NCI-H1048 (cell line): ENCODE measurements at regions not wholly inside any gene's neighbourhood (a gene's known extent, or its start where the extent isn't known, plus 50 kb on each side); places are given as distances from the start of the nearest gene placed in this dataset.
A peak's percentile ranks its signal among the peaks of the same experiment; 100 is the strongest.

Source experiments
- DNase-seq: peaks from one replicate; lab custom pipeline; 2025; lab: John Stamatoyannopoulos, UW

DNA sequence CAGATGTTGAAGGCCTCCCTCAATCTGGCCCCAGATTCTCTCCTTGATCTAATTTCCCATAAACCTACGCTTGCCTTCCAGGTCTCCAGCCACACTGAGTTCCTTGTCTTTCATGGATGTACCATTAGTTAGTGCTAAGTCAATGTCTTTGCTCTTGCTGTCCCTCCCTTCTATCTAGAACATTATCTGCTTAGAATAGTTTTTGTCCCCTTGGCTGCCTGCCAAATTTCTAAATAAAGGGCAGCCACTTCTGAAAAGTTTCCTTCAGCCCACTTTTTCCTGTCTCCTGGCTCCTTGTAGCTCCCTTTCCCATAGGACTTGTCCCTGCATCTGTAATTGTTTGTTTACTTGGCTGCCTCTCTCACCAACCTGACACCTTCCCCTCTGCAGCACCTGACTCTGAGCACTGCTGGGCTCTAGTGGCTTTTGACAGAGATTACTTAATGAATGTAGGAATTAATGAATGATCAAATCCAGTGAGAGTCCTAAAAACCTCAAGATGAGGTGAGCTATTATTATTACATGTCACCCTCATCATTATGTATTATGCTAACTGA lies 58.3 kb downstream of the CXCL12 start:
- no peak for DNase-seq

DNA sequence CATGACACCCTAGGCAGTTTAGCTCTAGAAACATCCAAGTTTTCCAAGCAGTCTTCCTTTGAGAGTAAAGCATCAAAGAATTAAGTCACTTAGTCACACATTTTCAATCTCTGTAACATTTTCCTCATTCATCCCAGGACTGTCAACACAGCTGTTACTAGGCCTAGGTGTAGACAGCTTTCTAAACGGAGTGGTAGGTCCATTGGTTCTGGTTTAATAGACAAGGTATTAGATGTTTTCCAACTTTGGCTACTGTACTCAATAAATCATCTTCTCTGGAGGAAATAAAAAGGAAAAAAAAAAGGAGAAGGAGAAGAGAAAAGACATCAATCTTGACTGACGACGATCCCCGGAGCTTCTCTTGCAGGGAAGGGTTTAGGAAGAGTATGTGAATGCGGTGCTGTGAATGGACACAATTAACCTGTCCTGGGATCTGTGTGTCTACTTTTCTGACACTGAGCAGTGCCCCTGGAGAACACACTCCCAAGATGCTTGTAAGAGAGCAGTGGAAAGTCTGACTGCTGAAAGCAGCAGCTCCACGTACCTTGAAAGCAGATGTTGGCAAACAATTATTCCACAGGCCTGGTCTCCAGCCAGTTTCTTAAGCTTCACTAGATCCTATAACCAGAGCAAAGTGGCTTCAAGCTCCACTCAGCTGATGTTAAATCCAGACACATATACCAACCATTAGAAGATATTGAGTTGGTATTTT lies 59.1 kb downstream of the CXCL12 start:
- DNase-seq, result no peak

DNA sequence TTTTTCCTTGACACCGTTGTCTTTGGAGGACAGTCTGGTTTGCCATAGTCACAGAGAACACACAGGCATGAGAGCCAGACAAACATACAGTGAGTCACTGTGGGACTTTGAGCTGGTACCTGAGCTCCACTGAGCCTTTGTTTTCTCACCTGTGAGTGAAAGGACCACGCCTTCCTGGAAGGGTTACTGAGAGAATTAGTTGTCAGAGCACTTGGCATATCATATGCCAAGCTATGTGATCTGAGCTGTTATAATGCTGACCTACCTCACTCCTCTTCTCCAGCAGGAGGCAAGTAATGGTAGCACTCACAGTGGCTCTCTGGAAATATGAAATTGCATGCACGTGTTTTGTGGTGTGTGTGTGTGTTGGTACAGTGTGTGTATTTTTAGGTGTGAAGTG lies 59.7 kb downstream of the CXCL12 start:
- DNase-seq, result no peak

DNA sequence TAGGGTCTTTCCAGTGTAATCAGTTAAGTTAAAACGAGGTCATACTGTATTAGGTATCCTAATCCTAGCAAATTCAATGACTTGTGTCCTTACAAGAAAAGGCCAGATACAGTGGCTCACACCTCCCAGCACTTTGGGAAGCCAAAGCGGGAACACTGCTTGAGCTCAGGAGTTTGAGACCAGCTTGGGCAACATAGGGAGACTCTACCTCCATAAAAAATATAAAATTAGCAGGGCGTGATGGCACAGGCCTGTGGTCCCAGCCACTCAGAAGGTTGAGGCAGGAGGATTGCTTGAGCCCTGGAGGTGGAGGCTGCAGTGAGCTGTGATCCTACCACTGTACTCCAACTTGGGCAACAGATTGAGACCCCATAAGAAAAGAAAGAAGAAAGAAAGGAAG lies 61.1 kb downstream of the CXCL12 start:
- no peak for DNase-seq

DNA sequence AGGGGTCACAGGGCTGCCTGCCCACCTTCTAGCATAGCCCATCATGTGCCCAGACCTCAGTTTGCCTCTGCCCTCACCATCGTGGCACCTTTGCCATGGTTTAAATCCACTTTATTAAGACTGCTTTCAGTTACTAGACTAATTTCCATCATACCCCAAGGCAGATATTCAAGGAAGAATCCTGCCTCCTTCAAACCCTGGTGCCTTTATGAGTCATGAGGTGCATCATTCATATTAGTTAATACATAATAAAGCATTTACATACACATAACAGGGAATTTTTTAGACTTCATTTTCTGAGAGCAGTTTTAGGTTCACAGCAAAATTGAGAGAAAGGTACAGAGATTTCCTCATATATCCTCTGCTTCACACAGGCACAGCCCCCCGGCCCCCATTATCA lies 62.8 kb downstream of the CXCL12 start:
- DNase-seq, result no peak

DNA sequence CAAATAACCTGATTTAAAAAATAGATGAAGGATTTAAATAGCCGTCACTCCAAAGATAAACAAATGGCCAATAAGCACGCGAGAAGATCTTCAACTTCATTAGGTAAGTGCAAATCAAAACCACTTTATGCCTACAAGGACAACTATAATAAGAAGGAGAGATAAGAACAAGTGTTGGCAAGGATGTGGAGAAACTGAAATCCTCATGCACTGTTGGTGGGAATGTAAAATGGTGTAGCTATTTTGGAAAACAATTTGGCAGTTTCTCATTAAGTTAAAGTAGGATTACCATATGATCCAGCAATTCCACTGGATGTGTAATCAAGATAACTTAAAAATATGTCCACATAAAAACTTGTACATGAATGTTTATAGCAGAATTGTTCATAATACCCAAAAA lies 64.1 kb downstream of the CXCL12 start:
- no peak for DNase-seq

DNA sequence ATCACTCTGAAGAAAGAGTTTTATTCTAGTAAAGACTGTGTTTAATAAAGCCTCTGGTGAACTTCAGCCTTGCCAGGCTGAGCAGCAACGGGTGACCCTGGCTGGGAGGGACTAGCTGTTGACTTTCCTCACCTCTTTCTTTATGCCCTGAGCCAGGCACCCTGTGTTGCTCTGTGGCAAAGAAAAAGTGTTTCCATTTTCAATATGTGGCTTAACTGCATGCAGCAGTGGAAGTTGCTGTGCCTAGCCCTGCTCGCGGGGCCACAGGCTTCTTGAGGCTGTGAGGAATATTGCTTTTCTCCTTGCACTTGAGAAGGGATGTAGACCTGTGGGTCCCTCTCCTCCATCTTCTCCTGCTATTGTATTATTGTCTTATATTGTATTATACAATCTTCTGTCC lies 67.0 kb downstream of the CXCL12 start:
- DNase-seq, result no peak

DNA sequence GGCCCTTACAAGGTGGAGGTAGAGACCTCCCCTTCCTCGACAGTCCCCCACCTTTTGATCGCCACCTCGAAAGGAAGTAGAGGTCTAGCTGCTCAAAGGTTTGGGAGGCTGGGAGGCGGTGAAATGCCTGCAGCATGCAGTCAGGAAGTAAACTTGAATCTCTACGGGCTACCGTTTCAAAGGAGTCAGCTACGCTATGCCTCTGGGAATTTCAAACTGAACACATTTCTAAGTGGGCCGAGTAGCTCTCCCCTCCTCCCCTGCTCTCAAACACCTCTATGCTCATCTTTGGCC lies 68.0 kb downstream of the CXCL12 start:
- DNase-seq, result no peak

DNA sequence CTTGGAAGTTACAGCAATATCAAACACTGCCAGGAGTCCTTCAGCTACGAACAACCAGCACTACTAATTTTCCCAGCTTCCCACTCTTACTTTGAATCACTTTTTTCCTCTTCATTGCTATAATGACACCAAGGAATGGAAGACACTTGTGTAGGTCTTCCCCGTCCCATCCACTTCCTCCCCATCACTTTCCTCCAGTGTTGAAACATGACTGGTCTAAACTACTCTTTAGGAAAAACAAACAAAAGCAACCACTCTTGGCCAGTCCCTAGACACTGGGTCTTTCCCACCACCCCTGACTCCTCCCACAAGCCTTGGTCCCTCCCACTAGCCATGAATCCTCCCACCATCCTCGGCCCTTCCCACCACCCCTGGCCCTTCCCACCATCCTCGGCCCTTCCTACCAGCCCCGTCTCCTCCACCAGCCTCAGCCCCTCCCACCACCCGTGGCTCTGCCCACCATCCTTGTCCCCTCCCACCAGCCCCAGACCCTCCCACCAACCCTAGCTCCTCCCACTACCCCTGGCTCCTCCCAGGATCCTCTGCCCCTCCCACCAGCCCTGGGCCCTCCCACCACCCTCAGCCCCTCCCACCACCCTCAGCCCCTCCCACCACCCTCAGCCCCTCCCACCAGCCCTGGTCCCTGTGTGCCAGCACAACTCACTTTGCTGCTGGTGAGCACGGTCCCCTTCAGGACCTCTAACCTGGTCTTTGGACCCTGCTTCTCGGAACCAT lies 68.5 kb downstream of the CXCL12 start:
- peak; percentile 2 for DNase-seq

DNA sequence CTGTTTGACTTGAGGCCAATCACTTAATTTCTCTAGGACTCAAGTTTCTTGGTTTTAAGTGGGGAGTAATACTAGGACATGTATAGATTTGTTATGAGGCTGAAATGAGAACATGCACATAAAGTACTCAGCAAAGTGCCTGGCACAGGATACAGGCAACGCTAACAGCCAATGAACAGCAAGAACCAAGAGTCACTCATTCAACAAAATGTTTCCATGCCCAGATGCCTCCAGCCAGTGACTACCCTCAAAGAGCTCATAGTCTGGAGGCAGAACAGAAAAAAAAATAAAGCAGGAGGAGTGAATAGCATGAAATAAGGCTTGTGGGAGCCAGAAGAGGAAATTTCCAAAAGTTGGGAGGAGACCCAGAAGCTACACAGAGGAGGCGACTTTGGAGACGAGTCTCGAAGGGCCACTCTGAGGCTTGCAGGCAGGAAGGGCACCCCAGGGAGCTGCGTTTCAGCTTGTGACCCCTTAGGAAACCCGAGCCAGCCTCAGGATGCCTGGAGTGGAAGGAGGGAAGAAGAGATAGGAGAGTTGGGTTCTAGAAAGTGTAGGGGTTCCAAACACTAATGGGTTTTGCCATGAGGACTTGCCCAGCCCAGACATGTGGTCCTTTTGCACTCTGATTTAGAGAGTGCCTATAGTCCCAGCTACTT lies 70.0 kb downstream of the CXCL12 start:
- DNase-seq, result no peak

DNA sequence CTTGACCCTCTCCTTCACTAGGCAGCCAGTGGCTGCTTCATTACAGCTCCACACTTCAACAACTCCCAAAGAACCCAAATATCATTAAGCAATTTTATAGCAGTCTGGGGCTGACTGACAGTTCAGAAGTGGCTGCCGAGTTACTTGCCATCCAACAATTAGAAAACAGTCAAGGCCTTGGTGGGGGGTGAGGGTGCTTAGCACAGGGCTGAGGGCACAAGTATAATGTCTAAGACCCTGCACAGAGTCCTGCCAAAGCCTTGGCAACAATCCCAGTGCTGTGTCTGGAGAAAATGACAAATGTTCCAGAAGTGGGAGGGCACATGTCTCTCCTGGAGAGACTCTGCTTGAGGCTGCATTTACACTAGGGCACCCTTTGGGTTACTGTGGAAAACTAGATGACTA lies 71.1 kb downstream of the CXCL12 start:
- DNase-seq, result no peak

DNA sequence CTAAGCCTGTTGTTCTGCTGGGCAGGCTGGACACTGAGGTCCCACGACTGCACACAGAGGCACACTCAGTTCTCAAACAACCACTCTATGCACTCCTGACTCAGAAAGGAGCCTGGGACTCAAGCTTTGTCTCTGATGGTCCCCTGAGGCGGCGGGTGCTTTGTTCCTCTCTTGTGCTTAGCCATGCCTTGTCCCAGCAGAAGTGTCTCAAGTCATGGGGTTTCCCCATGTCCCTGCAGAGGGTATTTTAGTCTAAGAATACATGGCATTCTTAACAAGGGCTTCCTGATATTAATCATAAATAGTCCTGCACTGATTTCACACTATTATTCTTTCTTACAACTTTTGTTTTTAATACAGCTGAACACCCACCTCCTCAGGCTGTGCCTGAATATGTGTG lies 72.5 kb downstream of the CXCL12 start:
- DNase-seq, result no peak

DNA sequence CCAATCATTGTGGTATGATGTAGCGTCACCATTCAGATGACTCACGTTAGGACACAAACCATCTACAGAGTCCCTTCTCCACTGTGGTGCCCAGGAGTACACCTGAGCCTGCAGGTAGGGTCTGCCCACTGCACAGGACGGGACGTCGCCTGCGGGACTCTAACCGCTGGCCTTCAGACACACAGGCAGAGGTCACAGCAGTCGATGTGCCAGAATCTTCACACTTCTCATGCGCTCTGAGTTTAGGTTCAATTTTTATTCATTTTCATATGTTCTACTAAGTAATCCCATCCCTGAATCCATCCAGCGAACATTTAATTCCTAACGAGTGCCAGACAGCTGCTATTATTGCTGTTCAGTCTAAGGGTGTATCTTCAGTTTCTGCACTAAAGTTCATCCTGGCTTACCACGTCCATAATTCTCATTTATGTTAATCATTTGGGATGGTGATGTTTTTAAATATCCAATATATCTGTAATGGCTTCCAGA lies 73.3 kb downstream of the CXCL12 start:
- no peak for DNase-seq

DNA sequence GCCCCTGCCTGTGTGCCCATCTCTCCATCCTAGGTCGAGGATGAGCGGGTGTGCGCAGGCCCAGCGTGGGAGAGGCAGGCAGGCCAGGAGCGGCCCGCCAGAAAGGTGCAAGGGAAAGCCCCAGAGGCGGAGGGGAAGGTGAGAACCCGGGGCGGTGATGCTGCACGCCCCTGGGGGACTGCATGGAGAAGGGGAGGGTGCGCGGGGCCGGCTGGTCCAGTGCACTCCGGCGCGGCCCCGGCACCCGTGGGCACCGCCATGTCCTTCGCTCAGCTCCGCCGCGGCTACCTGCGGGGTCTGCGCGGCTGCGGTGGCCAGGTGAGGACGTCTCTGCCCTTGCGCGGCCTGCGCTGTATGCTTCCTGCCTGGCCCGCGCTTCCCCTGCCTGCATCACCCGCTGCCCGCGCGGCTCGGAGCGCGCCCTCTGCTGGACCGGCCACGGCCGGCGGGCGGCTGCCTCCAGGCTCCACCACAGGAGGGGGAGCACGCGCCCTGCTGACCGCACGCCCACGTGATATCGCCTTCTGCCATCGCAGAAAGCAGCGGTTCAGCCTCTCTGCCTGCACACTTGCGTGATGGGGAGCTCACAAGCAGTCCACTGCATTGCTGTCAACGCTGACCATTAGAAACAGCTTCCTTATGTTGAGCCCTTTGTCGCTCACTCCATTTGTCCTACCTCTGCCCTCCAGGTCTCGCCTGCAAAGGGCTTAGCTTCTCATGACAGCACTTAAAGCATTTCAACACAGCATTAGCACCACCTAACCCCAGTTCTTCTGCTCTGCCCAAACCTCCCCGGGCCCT lies 73.9 kb downstream of the CXCL12 start:
- no peak for DNase-seq

DNA sequence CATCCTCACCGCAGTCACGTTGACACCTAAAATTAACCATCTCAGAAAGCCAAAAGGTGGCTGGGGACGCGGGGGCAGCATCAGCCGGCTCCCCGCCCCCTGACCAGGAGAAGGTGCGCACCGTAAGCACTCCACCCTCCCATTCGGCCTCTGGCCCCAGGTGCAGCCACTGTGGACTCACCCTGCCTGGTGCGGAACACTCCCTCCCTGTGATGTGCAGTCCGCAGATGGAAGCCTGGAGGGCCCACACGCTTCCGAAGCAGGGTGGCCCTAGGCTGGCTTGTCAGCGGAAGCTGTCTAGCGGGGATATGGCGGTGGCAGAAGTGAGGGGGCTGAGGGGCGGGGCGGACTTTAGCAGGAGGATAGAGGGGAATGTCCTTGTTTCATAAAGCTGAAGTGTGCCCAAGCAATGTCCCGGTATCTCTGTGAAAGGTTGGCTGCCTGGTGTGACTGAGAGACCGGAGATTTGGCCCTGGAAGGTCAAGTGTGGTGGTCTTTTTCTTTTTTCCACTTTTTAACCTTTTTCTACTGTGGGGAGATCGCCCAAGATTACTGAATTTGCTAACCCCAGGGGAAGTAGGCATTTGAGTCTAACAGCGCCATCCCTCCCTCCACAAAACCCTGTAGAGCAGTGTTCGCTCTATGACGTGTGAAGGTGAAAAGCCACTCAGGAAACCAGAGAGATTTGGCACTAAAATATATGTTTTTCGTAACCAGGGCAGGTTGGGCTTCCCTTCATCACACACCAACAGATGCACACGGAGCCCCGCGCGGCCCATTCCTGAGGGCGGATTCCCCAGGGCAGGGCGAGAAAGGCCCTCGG lies 74.7 kb downstream of the CXCL12 start:
- no peak for DNase-seq

DNA sequence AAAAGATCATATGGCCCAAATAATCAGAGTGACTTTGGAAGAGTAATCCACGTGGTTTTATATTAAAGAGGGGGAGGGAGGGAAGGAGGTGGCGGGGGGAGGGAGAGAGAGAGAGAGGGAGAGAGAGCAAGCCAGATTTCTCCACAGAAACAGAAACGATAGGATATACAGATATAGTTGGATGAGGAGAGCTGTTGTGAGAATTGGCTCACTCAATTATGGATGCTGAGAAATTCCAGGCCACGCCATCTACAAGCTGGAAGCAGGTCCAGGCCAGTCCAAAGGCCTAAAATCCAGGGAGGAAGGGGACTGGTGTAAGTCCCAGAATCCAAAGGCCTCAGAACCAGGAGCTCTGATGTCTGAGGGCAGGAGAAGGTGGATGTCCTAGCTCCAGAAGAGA lies 75.5 kb downstream of the CXCL12 start:
- DNase-seq, result no peak

DNA sequence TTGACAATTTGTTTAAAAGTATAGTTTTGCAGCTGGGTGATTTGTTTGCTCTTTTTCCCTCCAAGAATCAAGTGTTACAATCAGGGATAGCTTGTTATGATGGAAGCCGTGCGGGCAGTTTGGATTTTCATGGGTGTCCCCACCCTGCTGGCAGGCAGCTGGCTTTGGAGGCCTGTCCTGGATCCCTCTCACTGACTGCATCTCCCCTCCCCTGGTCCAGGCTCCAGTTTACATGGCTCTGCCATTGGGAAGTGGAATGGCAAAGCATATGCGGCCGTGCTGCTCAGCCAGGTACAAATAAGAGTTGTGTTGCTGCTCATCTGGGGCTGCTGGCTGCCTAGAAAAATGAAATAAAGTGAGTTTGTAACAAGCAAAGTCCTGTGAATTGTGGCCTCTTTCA lies 76.0 kb downstream of the CXCL12 start:
- no peak for DNase-seq

DNA sequence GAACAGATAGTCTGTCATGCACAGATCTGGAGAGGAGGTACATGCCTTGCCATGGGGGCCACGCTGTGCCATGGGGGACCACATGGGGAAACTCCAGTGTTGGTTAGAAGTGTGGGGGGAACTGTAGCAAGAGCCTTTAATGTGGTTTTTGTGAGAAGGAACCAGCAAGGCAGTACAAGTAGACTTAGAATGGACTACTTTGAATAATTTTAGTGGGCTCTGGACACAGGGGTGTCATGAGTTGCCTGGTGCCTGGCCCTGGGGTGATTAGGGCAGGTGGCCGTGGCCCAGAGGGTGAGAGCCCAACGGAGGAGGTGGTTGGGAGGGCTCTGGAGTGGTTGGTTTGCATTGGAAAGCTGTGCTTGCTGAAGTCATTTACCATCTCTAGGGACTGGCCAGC lies 77.2 kb downstream of the CXCL12 start:
- no peak for DNase-seq

DNA sequence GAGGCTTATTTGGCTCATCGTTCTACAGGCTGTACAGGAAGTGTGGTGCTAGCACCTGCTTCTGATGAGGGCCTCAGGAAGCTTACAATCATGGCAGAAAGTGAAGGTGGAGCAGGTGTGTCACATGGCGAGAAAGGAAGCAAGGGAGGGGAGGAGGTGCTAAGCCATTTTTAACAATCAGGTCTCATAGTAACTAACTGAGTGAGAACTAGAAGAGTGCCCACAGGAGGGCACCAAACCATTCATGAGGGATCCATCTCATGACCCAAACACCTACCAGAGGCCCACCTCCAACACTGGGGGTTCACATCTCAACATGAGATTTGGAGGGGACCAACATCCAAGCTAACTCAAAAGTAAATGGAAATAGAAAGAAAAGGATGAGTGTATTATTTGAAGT lies 78.1 kb downstream of the CXCL12 start:
- no peak for DNase-seq

DNA sequence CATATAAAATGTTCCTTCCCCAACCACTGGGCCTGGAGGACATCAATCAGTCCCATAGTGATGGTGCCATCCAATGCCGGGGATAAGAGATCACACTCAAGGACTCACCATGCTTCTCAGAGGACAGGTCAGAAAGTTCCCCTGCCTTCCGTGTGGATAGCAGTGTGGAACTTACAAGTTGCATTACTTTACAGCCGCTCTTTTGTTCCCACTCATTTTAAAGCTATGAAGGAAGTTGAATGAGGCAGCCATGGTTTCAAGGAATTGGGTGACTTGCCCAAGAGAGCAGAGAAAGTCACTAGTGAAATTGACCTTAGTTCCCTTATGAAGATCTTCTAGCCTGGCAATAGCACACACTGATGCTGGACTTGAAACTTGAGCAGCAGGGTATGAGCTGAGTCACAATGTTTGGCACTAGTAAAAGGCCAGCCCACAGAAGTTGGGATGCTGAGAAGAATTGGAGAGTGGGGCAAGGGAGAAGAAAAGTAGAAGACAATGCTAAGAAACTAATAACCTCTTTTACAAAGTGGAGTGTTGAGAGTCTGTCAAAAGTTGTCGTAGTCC lies 78.7 kb downstream of the CXCL12 start:
- no peak for DNase-seq

DNA sequence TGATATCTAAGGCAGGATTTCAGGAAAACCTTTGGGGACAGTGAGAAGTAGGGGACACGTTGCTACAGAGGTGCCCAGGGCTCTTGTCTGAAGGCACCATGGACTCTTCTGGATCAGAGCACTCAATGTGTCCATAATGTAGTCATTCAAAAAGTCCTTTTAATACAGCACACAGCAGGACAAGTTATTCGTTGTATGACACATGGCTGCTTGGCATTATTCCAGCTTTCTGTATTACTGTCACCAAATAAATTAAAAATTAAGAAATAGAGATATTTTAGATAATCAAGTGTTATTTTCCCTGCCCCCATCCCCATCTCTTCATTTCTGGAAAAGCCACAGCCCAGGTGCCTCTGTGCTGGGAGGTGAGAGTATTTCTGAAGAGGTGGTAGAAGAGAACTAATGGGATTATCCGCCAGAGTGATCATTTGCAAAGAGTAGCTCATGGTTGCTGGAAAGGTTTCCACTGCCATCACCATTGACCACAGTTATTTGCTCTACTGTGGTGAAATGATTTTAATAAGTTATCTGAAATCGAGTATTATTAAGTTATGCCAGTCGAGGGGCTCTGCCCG lies 83.0 kb downstream of the CXCL12 start:
- no peak for DNase-seq
